SK-N-SH (cell line): ENCODE measurements at regions not wholly inside any gene's neighbourhood (a gene's known extent, or its start where the extent isn't known, plus 50 kb on each side); places are given as distances from the start of the nearest gene placed in this dataset.

Experiments used
- CTCF ChIA-PET: fragments of 300-600, 350-600 bp; formaldehyde crosslinking; extraction: SDS; loops from one replicate; lab custom pipeline; 2021; lab: Yijun Ruan, JAX
- POLR2A ChIA-PET: fragments of 350-600 bp; sonication (Branson Sonifier 250); formaldehyde crosslinking; extraction: SDS; loops from one replicate; lab custom pipeline; 2020; ENCODE audit warnings: antibody characterized with exemption, inconsistent platforms; lab: Yijun Ruan, JAX
- DNase-seq: peaks from one replicate; pipeline ENCODE4 v3.0.0; 2012
- H2AFZ ChIP-seq: fragments of 200-600 bp; sonication (generic); 2 replicates; pipeline ENCODE4 v1.8.1; 2016; ENCODE audit warnings: antibody characterized with exemption, mild to moderate bottlenecking, low read depth
- H3F3A ChIP-seq: fragments of 200-600 bp; sonication (generic); replicated peaks from 2 replicates; pipeline ENCODE3; 2016; ENCODE audit warnings: antibody characterized with exemption, mild to moderate bottlenecking; ENCODE audit not compliant: insufficient read depth
- H3K27ac ChIP-seq, 2 experiments: fragments of 200-500 bp in 1 of 2; fragments of 200-600 bp in 1 of 2; sonication (Bioruptor generic) in 1 of 2; sonication (generic), shearing (Covaris generic) in 1 of 2; 2 replicates each; pipeline versions ENCODE4 v1.5.1 to v1.6.1; 2014 to 2016; ENCODE audit warnings: low read depth in 2 of 2, inconsistent platforms in 1 of 2, low read length in 1 of 2, mild to moderate bottlenecking in 1 of 2, mixed read lengths in 1 of 2
- H3K27me3 ChIP-seq: fragments of 200-600 bp; sonication (generic), shearing (Covaris generic); 2 replicates; pipeline ENCODE4 v1.6.1; 2016; ENCODE audit warnings: mixed run types; ENCODE audit not compliant: insufficient read depth
- H3K36me3 ChIP-seq, 2 experiments: fragments of 200-500 bp in 1 of 2; fragments of 200-600 bp in 1 of 2; sonication (Bioruptor generic) in 1 of 2; sonication (generic) in 1 of 2; replicated peaks in 1 of 2; 2 replicates each; pipeline versions ENCODE3 to v1.5.1; 2014 to 2016; ENCODE audit warnings: low read length in 1 of 2, mild to moderate bottlenecking in 1 of 2; ENCODE audit not compliant: insufficient read depth in 2 of 2, control insufficient read depth in 1 of 2
- H3K4me1 ChIP-seq, 2 experiments: fragments of 200-500 bp in 1 of 2; fragments of 200-600 bp in 1 of 2; sonication (Bioruptor generic) in 1 of 2; sonication (generic), shearing (Covaris generic) in 1 of 2; 2 replicates each; pipeline versions ENCODE4 v1.5.1 to v1.6.1; 2014 to 2016; ENCODE audit warnings: low read depth in 1 of 2, low read length in 1 of 2, mixed run types in 1 of 2; ENCODE audit not compliant: insufficient read depth in 2 of 2, control insufficient read depth in 1 of 2
- H3K4me2 ChIP-seq: fragments of 200-600 bp; sonication (generic), shearing (Covaris generic); 2 replicates; pipeline ENCODE4 v1.6.1; 2017; ENCODE audit warnings: mixed run types
- H3K4me3 ChIP-seq, 2 experiments: fragments of 200-500 bp in 1 of 2; fragments of 200-600 bp in 1 of 2; sonication (Bioruptor generic) in 1 of 2; sonication (generic), shearing (Covaris generic) in 1 of 2; 2 replicates each; pipeline versions ENCODE4 v1.5.1 to v1.8.1; 2014 to 2016; ENCODE audit warnings: low read depth in 2 of 2, inconsistent platforms in 1 of 2, low read length in 1 of 2, mild to moderate bottlenecking in 1 of 2, mixed read lengths in 1 of 2, moderate library complexity in 1 of 2
- H3K79me2 ChIP-seq: fragments of 200-600 bp; sonication (generic); 2 replicates; pipeline ENCODE4 v1.8.1; 2017; ENCODE audit warnings: mild to moderate bottlenecking; ENCODE audit not compliant: insufficient read depth
- H3K9ac ChIP-seq: fragments of 200-600 bp; sonication (generic); 2 replicates; pipeline ENCODE4 v1.6.1; 2017; ENCODE audit warnings: mixed run types
- H3K9me2 ChIP-seq: fragments of 200-600 bp; sonication (generic); 2 replicates; pipeline ENCODE4 v1.6.1; 2017; ENCODE audit warnings: mixed run types
- H3K9me3 ChIP-seq: fragments of 200-600 bp; sonication (generic); 2 replicates; pipeline ENCODE4 v1.6.1; 2017; ENCODE audit warnings: mixed run types, mild to moderate bottlenecking, moderate library complexity
- H4K20me1 ChIP-seq: fragments of 200-600 bp; sonication (generic); 2 replicates; pipeline ENCODE4 v1.6.1; 2017; ENCODE audit warnings: mild to moderate bottlenecking, mixed run types; ENCODE audit not compliant: insufficient read depth
- CTCF ChIP-seq: fragments of 200-600 bp; sonication (generic); IDR thresholded peaks from 2 replicates; pipeline ENCODE4 v1.6.1; 2017; ENCODE audit warnings: antibody characterized with exemption, mild to moderate bottlenecking, moderate library complexity
- EP300 ChIP-seq, 2 experiments: IDR thresholded peaks; 2 replicates each; pipeline versions ENCODE4 v1.4.0 to v1.6.1; 2012; ENCODE audit warnings: borderline replicate concordance in 1 of 2, low read depth in 1 of 2, low read length in 1 of 2
- EZH2phosphoT487 ChIP-seq: fragments of 200-600 bp; sonication (generic); IDR thresholded peaks from 2 replicates; pipeline ENCODE4 v1.6.1; 2017; ENCODE audit warnings: low read depth, mixed run types, mild to moderate bottlenecking, antibody characterized with exemption, moderate library complexity, borderline replicate concordance
- FOXJ3 ChIP-seq: sonication (generic); formaldehyde crosslinking; IDR thresholded peaks from 2 replicates; pipeline ENCODE4 v1.5.1; 2020; ENCODE audit warnings: mild to moderate bottlenecking, missing genetic modification reagents
- NFIC ChIP-seq: IDR thresholded peaks from 2 replicates; pipeline ENCODE4 v1.4.0; 2012; ENCODE audit warnings: borderline replicate concordance
- RAD21 ChIP-seq: IDR thresholded peaks from 2 replicates; pipeline ENCODE4 v1.6.1; 2012; ENCODE audit warnings: mild to moderate bottlenecking, low read length
- RFX5 ChIP-seq: IDR thresholded peaks from 2 replicates; pipeline ENCODE4 v1.6.1; 2012; ENCODE audit warnings: mild to moderate bottlenecking, improper control_type of control experiment, low read length
- USF1 ChIP-seq: IDR thresholded peaks from 2 replicates; pipeline ENCODE4 v1.4.0; 2012; ENCODE audit warnings: low read depth, borderline replicate concordance
- YY1 ChIP-seq: IDR thresholded peaks from 2 replicates; pipeline ENCODE4 v1.4.0; 2012; ENCODE audit warnings: low read depth, mild to moderate bottlenecking
- WGBS: methylation state at CpG from one replicate; pipeline ENCODE4 v1.1.6; 2017; ENCODE audit warnings: low lambda C conversion rate; 5-methylcytosine and 5-hydroxymethylcytosine counted together

GRCh38 chr13:109691689-109692088 is 94.7 kb downstream of the IRS2 start (continued):
- no peak for TF ChIP-seq NFIC
- TF ChIP-seq YY1 = no peak
- no peak for TF ChIP-seq FOXJ3 (CRISPR knock-in tag)
- TF ChIP-seq USF1 = no peak
- no peak for TF ChIP-seq EZH2phosphoT487
- TF ChIP-seq RAD21 = no peak
- no peak for TF ChIP-seq EP300 (IDR thresholded peaks at IDR 0.05; ENCODE audit: borderline replicate concordance in 1 of 2, low read depth in 1 of 2, low read length in 1 of 2)

GRCh38 chr13:109687559-109688448 is 98.6 kb downstream of the IRS2 start:
- no peak for TF ChIP-seq EP300 (IDR thresholded peaks at IDR 0.05; ENCODE audit: borderline replicate concordance in 1 of 2, low read depth in 1 of 2, low read length in 1 of 2)
- ChIA-PET CTCF (interaction anchor here (0.9 kb wide), 1 partner anchor 36 kb away, joined by 4 read pairs; no protein-coding TSS in a partner anchor), POLR2A (no interaction called here)
- no peak overlapping the region for H2AFZ ChIP-seq
- no peaks in the 10 kb centered on the region; the same call in 1 of the 2 replicates for H3K27me3 ChIP-seq
- H3K9ac ChIP-seq = no peak overlapping the region
- no peaks in the 10 kb centered on the region for H3F3A ChIP-seq
- H3K4me2 ChIP-seq = no peak overlapping the region
- peaks cover 0 to 11% of the 10 kb centered on the region in 2 experiments; a peak in 1 of 4 replicates for H3K4me1 ChIP-seq
- H3K4me3 ChIP-seq = no peak overlapping the region
- H4K20me1 ChIP-seq = no peaks in the 10 kb centered on the region
- 92% methylated on average over 14 of the region's 14 CpGs for WGBS
- DNase-seq = no peak
- H3K9me2 ChIP-seq = no peaks in the 10 kb centered on the region
- H3K9me3 ChIP-seq = no peaks in the 10 kb centered on the region
- no peaks in the 10 kb centered on the region for H3K36me3 ChIP-seq
- H3K79me2 ChIP-seq = no peaks in the 10 kb centered on the region
- H3K27ac ChIP-seq = no peak overlapping the region

- H3K36me3 ChIP-seq = no peaks in the 10 kb centered on the region
- TF ChIP-seq CTCF (no peak), RFX5 (no peak)
- TF ChIP-seq, all 33 proteins: peak for 0
- no peaks in the 10 kb centered on the region for H4K20me1 ChIP-seq
- H3K79me2 ChIP-seq = no peaks in the 10 kb centered on the region
- CTCF ChIA-PET = no interaction called here
- H3K27ac ChIP-seq = no peak overlapping the region
- no peaks in the 10 kb centered on the region for H3K9me2 ChIP-seq
- H3K27me3 ChIP-seq = no peaks in the 10 kb centered on the region; the same call in 1 of the 2 replicates
- H3K9ac ChIP-seq = no peak overlapping the region
- H3K9me3 ChIP-seq = no peaks in the 10 kb centered on the region
- no peak overlapping the region for H3K4me2 ChIP-seq
- no peak overlapping the region for H2AFZ ChIP-seq
- H3F3A ChIP-seq = no peaks in the 10 kb centered on the region
- WGBS = 88% methylated on average over 9 of the region's 9 CpGs
- no peak overlapping the region for H3K4me3 ChIP-seq
- DNase-seq = no peak
- H3K4me1 ChIP-seq = peaks cover 0 to 11% of the 10 kb centered on the region in 2 experiments; a peak in 1 of 4 replicates
- POLR2A ChIA-PET = no interaction called here
Observed at GRCh38 chr13:109685203-109685602, 101.2 kb downstream of the IRS2 start.
